C4-2B (cell line): ENCODE measurements at regions not wholly inside any gene's neighbourhood (a gene's known extent, or its start where the extent isn't known, plus 50 kb on each side); places are given as distances from the start of the nearest gene placed in this dataset.

Source experiments
- CTCF ChIP-seq: fragments of 450-650 bp; conservative IDR thresholded peaks from 2 replicates; pipeline ENCODE4 v1.5.1; 2017; ENCODE audit warnings: mild to moderate bottlenecking
- ZFX ChIP-seq: fragments of 450-650 bp; IDR thresholded peaks from 2 replicates; pipeline ENCODE4 v1.6.1; 2017

DNA sequence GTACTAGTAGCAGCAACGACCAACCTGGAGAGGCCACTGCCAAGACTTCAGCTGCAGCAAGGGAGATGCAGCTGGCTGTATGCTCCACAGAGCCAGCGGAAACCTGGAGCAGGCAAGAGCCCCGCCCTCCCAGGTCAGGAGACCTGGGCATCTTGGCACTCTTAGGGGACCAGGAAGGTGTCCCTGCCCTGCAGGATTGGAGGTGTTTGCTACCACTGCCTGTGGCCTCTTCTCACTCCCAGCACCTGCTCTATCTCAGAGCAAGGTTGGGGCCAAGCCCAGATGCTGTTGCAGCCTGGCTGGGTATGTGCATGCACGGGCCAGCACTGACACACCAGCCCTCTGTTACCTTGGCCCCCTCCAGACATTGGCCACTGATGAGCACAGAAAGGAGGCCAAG is 1512.8 kb downstream of the REEP3 start:
- TF ChIP-seq CTCF (no peak), ZFX (no peak)
